OCI-LY7 (cell line): ENCODE measurements at regions not wholly inside any gene's neighbourhood (a gene's known extent, or its start where the extent isn't known, plus 50 kb on each side); places are given as distances from the start of the nearest gene placed in this dataset.

ENCODE experiments used
- BruUV-seq: library from RNA; stranded (reverse); fragments of 400-500 nt; replicated peaks from 2 replicates; lab custom pipeline; 2021; lab: Mats Ljungman, UMichigan
- CTCF ChIA-PET: fragments of 300-600 bp; sonication (Branson Sonifier 250); formaldehyde crosslinking; loops from one replicate; lab custom pipeline; 2022; ENCODE audit warnings: antibody characterized with exemption; ENCODE audit not compliant: unreplicated experiment; lab: Charles Lee
- POLR2A ChIA-PET: fragments of 300-600 bp; sonication (Branson Sonifier 250); formaldehyde crosslinking; loops from one replicate; lab custom pipeline; 2022; ENCODE audit warnings: antibody characterized with exemption; lab: Charles Lee
- DNase-seq: peaks from one replicate; pipeline ENCODE4 v3.0.0-alpha.2; 2015; ENCODE audit warnings: low spot score
- H2AFZ ChIP-seq: fragments of 200-600 bp; sonication (generic), shearing (Covaris generic); 2 replicates; pipeline ENCODE4 v1.6.1; 2014; ENCODE audit warnings: mild to moderate bottlenecking, antibody characterized with exemption, low read length, moderate library complexity
- H3K27ac ChIP-seq: fragments of 200-600 bp; sonication (generic); 2 replicates; pipeline ENCODE4 v1.5.1; 2014; ENCODE audit warnings: mixed run types, low read depth, mild to moderate bottlenecking, moderate library complexity, low read length, inconsistent platforms; ENCODE audit not compliant: poor library complexity, severe bottlenecking
- H3K36me3 ChIP-seq: fragments of 200-600 bp; sonication (generic); 2 replicates; pipeline ENCODE4 v1.6.1; 2014; ENCODE audit warnings: mild to moderate bottlenecking, antibody characterized with exemption, low read length, moderate library complexity, mixed read lengths; ENCODE audit not compliant: insufficient read depth
- H3K4me1 ChIP-seq: fragments of 200-600 bp; sonication (generic); 2 replicates; pipeline ENCODE4 v1.5.1; 2014; ENCODE audit warnings: mild to moderate bottlenecking, low read length; ENCODE audit not compliant: insufficient read depth, poor library complexity, severe bottlenecking
- H3K4me2 ChIP-seq: fragments of 200-600 bp; sonication (generic); 2 replicates; pipeline ENCODE4 v1.6.1; 2014; ENCODE audit warnings: mild to moderate bottlenecking, low read length
- H3K4me3 ChIP-seq: fragments of 200-600 bp; sonication (generic); 2 replicates; pipeline ENCODE4 v1.5.1; 2014; ENCODE audit warnings: mild to moderate bottlenecking, low read depth, low read length; ENCODE audit not compliant: poor library complexity, severe bottlenecking
- H3K79me2 ChIP-seq: fragments of 200-600 bp; sonication (generic); 2 replicates; pipeline ENCODE4 v1.6.1; 2016; ENCODE audit warnings: low read depth, mild to moderate bottlenecking, low read length, moderate library complexity, mixed read lengths; ENCODE audit not compliant: insufficient read depth
- H3K9me2 ChIP-seq: fragments of 200-600 bp; sonication (generic); 2 replicates; pipeline ENCODE4 v1.6.1; 2016; ENCODE audit warnings: mild to moderate bottlenecking, low read length, mixed read lengths; ENCODE audit not compliant: insufficient read depth
- H3K9me3 ChIP-seq: fragments of 200-600 bp; sonication (generic); 2 replicates; pipeline ENCODE4 v1.6.1; 2014; ENCODE audit warnings: mild to moderate bottlenecking, mixed run types, low read length, mixed read lengths
- H4K20me1 ChIP-seq: fragments of 200-600 bp; sonication (generic); 2 replicates; pipeline ENCODE4 v1.6.1; 2014; ENCODE audit warnings: mild to moderate bottlenecking, antibody characterized with exemption, low read length, moderate library complexity, mixed read lengths; ENCODE audit not compliant: insufficient read depth
- CTCF ChIP-seq: fragments of 200-600 bp; sonication (generic); conservative IDR thresholded peaks from 2 replicates; pipeline ENCODE4 v1.5.1; 2014; ENCODE audit warnings: mild to moderate bottlenecking, antibody characterized with exemption, low read length, moderate library complexity, mixed read lengths
- EZH2phosphoT487 ChIP-seq: fragments of 200-600 bp; sonication (generic); IDR thresholded peaks from 2 replicates; pipeline ENCODE4 v1.6.1; 2018; ENCODE audit warnings: low read depth, borderline replicate concordance, mild to moderate bottlenecking, mixed run types, antibody characterized with exemption, low read length, moderate library complexity, mixed read lengths
- intact Hi-C: fragments of 100-400 bp; cut with micrococcal nuclease; formaldehyde crosslinking; loops from one replicate; pipeline ENCODE4 v1.10.0; 2022; ENCODE audit not compliant: unreplicated experiment

DNA sequence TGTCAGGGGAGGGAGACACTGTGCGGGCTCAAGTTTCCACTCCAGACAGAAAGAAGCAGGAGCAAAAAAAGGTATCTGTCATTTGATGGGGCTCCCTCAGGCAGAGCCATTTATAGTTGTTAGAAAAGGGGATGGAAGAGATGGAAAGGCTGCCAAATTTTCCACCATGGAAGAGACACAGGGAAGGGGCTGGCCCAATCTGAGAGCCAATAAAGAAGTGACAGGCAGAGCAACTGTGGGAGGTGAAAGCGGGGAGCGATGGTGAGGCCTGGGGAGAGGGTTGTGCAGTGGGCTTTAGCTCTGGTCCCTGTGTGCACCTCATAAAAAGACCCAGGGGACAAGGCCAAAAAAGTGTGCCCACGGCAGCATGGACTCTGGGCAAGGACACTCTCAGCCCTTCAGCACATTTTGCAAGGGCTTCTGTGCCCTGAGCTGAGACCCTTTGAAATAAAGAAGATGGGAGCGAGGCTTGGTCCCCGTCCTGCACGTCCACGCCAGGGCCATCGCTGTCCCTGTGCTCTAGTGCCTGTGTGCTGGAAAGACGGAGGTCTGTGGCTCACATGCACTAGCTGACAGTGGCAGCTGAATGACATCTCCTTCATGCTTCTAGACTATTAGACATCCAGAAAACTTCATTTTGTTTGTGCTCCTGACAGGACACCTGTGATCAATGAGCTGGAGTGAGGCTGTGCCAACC, 456.7 kb upstream of the HS6ST1 start:
- no peaks in the 10 kb centered on the region for H3K9me2 ChIP-seq
- ChIA-PET CTCF (no interaction called here), POLR2A (no interaction called here)
- peaks cover 13% of the 10 kb centered on the region for H3K4me1 ChIP-seq
- H3K27ac ChIP-seq: no peak overlapping the region
- no peaks in the 10 kb centered on the region for H3K9me3 ChIP-seq
- no TSS peak for BruUV-seq
- no peaks in the 10 kb centered on the region for H3K79me2 ChIP-seq
- H2AFZ ChIP-seq: no peak overlapping the region
- no peak for TF ChIP-seq EZH2phosphoT487
- no peak for TF ChIP-seq CTCF
- no peak overlapping the region for H3K4me2 ChIP-seq
- intact Hi-C loops: no loop called here
- H4K20me1 ChIP-seq: no peaks in the 10 kb centered on the region
- DNase-seq: no peak
- no peaks in the 10 kb centered on the region for H3K36me3 ChIP-seq
- no peak overlapping the region for H3K4me3 ChIP-seq

DNA sequence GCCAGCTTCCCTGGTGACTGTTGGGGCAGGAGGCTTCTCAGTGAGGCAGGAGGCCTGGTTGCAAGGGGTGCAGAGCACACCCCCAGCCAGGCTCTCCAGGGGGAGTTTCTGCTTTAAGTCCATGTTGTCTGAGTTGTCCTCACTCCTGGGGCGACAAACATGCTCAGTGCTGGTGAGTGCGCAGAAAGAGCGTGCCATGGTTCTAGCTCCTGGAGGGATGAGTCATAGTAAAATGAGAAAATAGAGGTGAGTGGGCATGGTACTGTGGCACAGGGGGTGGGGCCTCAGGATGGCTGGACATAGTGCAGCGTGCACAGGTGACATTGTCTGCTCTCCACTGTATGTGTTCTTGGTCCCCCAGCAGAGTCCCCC, 457.2 kb upstream of the HS6ST1 start:
- Histone ChIP-seq H3K4me1 (peaks cover 11% of the 10 kb centered on the region), H3K27ac (no peak overlapping the region), H4K20me1 (no peaks in the 10 kb centered on the region), H3K9me2 (no peaks in the 10 kb centered on the region), H3K79me2 (no peaks in the 10 kb centered on the region), H3K4me2 (no peak overlapping the region), H3K9me3 (no peaks in the 10 kb centered on the region), H2AFZ (no peak overlapping the region), H3K36me3 (no peaks in the 10 kb centered on the region), H3K4me3 (no peak overlapping the region)
- POLR2A ChIA-PET: no interaction called here
- intact Hi-C loops: no loop called here
- CTCF ChIA-PET: no interaction called here
- TF ChIP-seq EZH2phosphoT487: no peak
- BruUV-seq: no TSS peak
- DNase-seq: no peak

DNA sequence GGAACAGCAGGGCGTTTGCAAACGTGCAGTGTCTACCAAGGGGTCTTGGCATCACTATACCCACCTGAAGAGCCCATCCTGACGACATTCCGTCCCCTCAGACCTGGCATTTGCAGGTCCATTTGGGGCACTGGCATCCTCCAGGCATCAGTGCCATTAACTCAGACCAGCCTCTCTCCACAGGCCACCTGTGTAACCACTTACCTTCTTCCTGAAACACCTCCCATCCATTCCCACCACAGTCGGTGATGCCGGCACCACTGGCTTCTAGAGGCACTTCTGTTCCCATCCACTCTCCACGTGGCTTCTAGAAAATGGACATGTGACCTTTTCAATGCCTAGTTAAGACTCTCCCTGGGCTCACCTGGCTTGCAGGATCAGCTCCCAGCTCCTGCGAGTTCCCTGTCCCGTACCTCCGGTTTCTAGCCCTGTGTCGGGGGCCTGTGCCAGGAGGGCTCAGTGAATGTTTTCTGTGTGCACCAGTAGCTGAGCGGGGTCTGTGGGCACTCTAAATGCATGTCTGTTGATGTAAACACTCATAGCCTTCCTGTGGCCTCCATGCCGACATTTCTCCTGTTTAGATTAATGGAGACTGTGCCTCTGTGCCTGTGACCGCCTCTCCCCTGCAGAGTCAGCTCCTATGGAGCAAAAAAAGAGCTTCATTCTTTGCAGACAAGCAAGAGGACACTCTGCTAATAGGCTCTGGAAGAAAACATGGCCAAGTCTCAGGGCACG, 458.0 kb upstream of the HS6ST1 start:
- Histone ChIP-seq H3K4me3 (no peak overlapping the region), H4K20me1 (no peaks in the 10 kb centered on the region), H3K79me2 (no peaks in the 10 kb centered on the region), H3K36me3 (no peaks in the 10 kb centered on the region), H3K9me2 (no peaks in the 10 kb centered on the region), H3K27ac (no peak overlapping the region), H3K4me1 (peaks cover 3% of the 10 kb centered on the region), H3K9me3 (no peaks in the 10 kb centered on the region), H3K4me2 (no peak overlapping the region), H2AFZ (no peak overlapping the region)
- no TSS peak for BruUV-seq
- CTCF ChIA-PET: no interaction called here
- intact Hi-C loops: no loop called here
- TF ChIP-seq CTCF (no peak), EZH2phosphoT487 (no peak)
- POLR2A ChIA-PET: no interaction called here
- no peak for DNase-seq
